WTC11 (cell line): ENCODE measurements at regions not wholly inside any gene's neighbourhood (a gene's known extent, or its start where the extent isn't known, plus 50 kb on each side); places are given as distances from the start of the nearest gene placed in this dataset.

Experiments used
- ATAC-seq: fragments of 200-7000 bp; cut with Tn5 transposase; 2 replicates; pipeline ENCODE4 v1.10.0; 2021; ENCODE audit warnings: mild to moderate bottlenecking, moderate library complexity
- CTCF ChIA-PET: fragments of 300-600 bp; sonication (Branson Sonifier 250); formaldehyde crosslinking; loops from one replicate; lab custom pipeline; 2021; ENCODE audit warnings: antibody characterized with exemption; lab: Charles Lee
- POLR2A ChIA-PET: fragments of 350-600 bp; sonication (Branson Sonifier 250); formaldehyde crosslinking; loops from one replicate; lab custom pipeline; 2021; ENCODE audit warnings: antibody characterized with exemption; lab: Charles Lee
- DNase-seq: peaks from one replicate; pipeline ENCODE4 v3.0.0; 2021; ENCODE audit warnings: low spot score
- H3K27ac Mint-ChIP-seq: 2 replicates; pipeline ENCODE4 v1.8.0; 2021; ENCODE audit warnings: mixed read lengths
- H3K27me3 Mint-ChIP-seq: 2 replicates; pipeline ENCODE4 v1.8.0; 2021; ENCODE audit warnings: low read depth, mild to moderate bottlenecking, moderate library complexity, mixed read lengths
- H3K36me3 Mint-ChIP-seq: 2 replicates; pipeline ENCODE4 v1.8.0; 2021; ENCODE audit warnings: mixed read lengths
- H3K4me1 Mint-ChIP-seq: 2 replicates; pipeline ENCODE4 v1.8.0; 2022; ENCODE audit warnings: mixed read lengths
- H3K4me3 Mint-ChIP-seq: 2 replicates; pipeline ENCODE4 v1.8.0; 2021; ENCODE audit warnings: mild to moderate bottlenecking, moderate library complexity, mixed read lengths
- H3K9me3 Mint-ChIP-seq: 2 replicates; pipeline ENCODE4 v1.8.0; 2021; ENCODE audit warnings: mixed read lengths
- ATF3 ChIP-seq: sonication (generic); formaldehyde crosslinking; conservative IDR thresholded peaks from 2 replicates; pipeline ENCODE4 v1.8.1; 2022; ENCODE audit warnings: mild to moderate bottlenecking, missing genetic modification reagents
- CREM ChIP-seq: sonication (generic); formaldehyde crosslinking; IDR thresholded peaks from 2 replicates; pipeline ENCODE4 v1.8.1; 2022; ENCODE audit warnings: mild to moderate bottlenecking, missing genetic modification reagents, moderate library complexity
- ELF4 ChIP-seq: sonication (generic); formaldehyde crosslinking; IDR thresholded peaks from 2 replicates; pipeline ENCODE4 v1.8.1; 2022; ENCODE audit warnings: low read depth, mild to moderate bottlenecking, moderate library complexity, missing genetic modification reagents
- HMGA2 ChIP-seq: fragments of 250-450 bp; sonication (Bioruptor Pico); IDR thresholded peaks from 2 replicates; pipeline ENCODE4 v1.4.0; 2021; ENCODE audit warnings: mild to moderate bottlenecking, moderate library complexity
- HMGXB4 ChIP-seq: sonication (generic); formaldehyde crosslinking; IDR thresholded peaks from 2 replicates; pipeline ENCODE4 v1.8.1; 2023; ENCODE audit warnings: mild to moderate bottlenecking, moderate library complexity, missing genetic modification reagents
- IRF1 ChIP-seq: sonication (generic); formaldehyde crosslinking; IDR thresholded peaks from 2 replicates; pipeline ENCODE4 v1.8.0; 2023; ENCODE audit warnings: missing genetic modification reagents
- KAT7 ChIP-seq: sonication (generic); formaldehyde crosslinking; IDR thresholded peaks from 2 replicates; pipeline ENCODE4 v1.8.1; 2023; ENCODE audit warnings: missing genetic modification reagents, mild to moderate bottlenecking, borderline replicate concordance
- NR1H2 ChIP-seq: sonication (generic); formaldehyde crosslinking; IDR thresholded peaks from 2 replicates; pipeline ENCODE4 v1.9.0; 2021; ENCODE audit warnings: mild to moderate bottlenecking, moderate library complexity, missing genetic modification reagents
- SMAD3 ChIP-seq: sonication (generic); formaldehyde crosslinking; IDR thresholded peaks from 2 replicates; pipeline ENCODE4 v1.8.0; 2022; ENCODE audit warnings: missing genetic modification reagents, mild to moderate bottlenecking, borderline replicate concordance
- SMAD4 ChIP-seq: sonication (generic); formaldehyde crosslinking; IDR thresholded peaks from 2 replicates; pipeline ENCODE4 v1.8.0; 2022; ENCODE audit warnings: mild to moderate bottlenecking, missing genetic modification reagents
- SOX15 ChIP-seq: fragments of 250-450 bp; sonication (Bioruptor Pico); IDR thresholded peaks from 2 replicates; pipeline ENCODE4 v1.9.0; 2021; ENCODE audit warnings: mild to moderate bottlenecking
- TP53 ChIP-seq: sonication (generic); formaldehyde crosslinking; IDR thresholded peaks from 2 replicates; pipeline ENCODE4 v1.8.1; 2023; ENCODE audit warnings: mild to moderate bottlenecking, missing genetic modification reagents
- ZNF138 ChIP-seq: sonication (generic); formaldehyde crosslinking; conservative IDR thresholded peaks from 2 replicates; pipeline ENCODE4 v1.8.1; 2022; ENCODE audit warnings: mild to moderate bottlenecking, moderate library complexity, missing genetic modification reagents
- ZNF232 ChIP-seq: sonication (generic); formaldehyde crosslinking; IDR thresholded peaks from 2 replicates; pipeline ENCODE4 v1.8.0; 2022; ENCODE audit warnings: mild to moderate bottlenecking, missing genetic modification reagents
- ZNF263 ChIP-seq: sonication (generic); formaldehyde crosslinking; IDR thresholded peaks from 2 replicates; pipeline ENCODE4 v1.8.1; 2022; ENCODE audit warnings: low read depth, mild to moderate bottlenecking, moderate library complexity, missing genetic modification reagents
- ZNF396 ChIP-seq: fragments of 250-450 bp; sonication (Bioruptor Pico); IDR thresholded peaks from 2 replicates; pipeline ENCODE4 v1.8.0; 2021; ENCODE audit warnings: mild to moderate bottlenecking, moderate library complexity, borderline replicate concordance
- ZNF423 ChIP-seq: fragments of 250-450 bp; sonication (Bioruptor Pico); IDR thresholded peaks from 2 replicates; pipeline ENCODE4 v2.1.2; 2022; ENCODE audit warnings: mild to moderate bottlenecking, moderate library complexity
- ZNF532 ChIP-seq: fragments of 250-450 bp; sonication (Bioruptor Pico); IDR thresholded peaks from 2 replicates; pipeline ENCODE4 v1.9.0; 2021; ENCODE audit warnings: mild to moderate bottlenecking, borderline replicate concordance
- TF ChIP-seq, protein P1 (sequence below): sonication (generic); formaldehyde crosslinking; IDR thresholded peaks from 2 replicates; pipeline ENCODE4 v1.8.0; 2023; ENCODE audit warnings: mild to moderate bottlenecking, missing genetic modification reagents
- TF ChIP-seq, protein P2 (sequence below): sonication (generic); formaldehyde crosslinking; IDR thresholded peaks from 2 replicates; pipeline ENCODE4 v1.8.1; 2023; ENCODE audit warnings: mild to moderate bottlenecking, missing genetic modification reagents
- TF ChIP-seq, protein P3 (sequence below): fragments of 250-450 bp; sonication (Bioruptor Pico); IDR thresholded peaks from 2 replicates; pipeline ENCODE4 v2.1.2; 2022; ENCODE audit warnings: mild to moderate bottlenecking, moderate library complexity
- TF ChIP-seq, protein P4 (sequence below): sonication (generic); formaldehyde crosslinking; IDR thresholded peaks from 2 replicates; pipeline ENCODE4 v1.8.0; 2022; ENCODE audit warnings: mild to moderate bottlenecking, missing genetic modification reagents

DNA sequence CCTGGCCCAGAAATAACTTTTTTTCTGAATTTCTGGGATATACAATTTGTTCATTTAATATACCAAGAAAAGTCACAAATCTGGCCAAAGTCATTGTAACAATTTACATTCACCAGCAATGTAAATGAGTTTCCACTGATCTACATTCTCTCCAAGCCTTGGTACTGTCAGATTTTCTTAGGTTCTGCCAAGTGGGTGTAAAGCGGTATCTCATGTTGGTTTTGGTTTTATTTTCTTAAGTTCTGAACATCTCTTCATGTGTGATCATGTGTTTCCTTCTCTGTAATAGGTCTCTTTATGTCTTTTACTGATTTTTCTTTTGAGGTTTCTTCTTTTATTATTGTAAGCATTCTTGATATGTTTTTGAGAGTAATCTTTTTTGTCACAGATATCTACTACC is 235.6 kb upstream of the COL8A1 start (continued):
- TF ChIP-seq, protein P1, sequence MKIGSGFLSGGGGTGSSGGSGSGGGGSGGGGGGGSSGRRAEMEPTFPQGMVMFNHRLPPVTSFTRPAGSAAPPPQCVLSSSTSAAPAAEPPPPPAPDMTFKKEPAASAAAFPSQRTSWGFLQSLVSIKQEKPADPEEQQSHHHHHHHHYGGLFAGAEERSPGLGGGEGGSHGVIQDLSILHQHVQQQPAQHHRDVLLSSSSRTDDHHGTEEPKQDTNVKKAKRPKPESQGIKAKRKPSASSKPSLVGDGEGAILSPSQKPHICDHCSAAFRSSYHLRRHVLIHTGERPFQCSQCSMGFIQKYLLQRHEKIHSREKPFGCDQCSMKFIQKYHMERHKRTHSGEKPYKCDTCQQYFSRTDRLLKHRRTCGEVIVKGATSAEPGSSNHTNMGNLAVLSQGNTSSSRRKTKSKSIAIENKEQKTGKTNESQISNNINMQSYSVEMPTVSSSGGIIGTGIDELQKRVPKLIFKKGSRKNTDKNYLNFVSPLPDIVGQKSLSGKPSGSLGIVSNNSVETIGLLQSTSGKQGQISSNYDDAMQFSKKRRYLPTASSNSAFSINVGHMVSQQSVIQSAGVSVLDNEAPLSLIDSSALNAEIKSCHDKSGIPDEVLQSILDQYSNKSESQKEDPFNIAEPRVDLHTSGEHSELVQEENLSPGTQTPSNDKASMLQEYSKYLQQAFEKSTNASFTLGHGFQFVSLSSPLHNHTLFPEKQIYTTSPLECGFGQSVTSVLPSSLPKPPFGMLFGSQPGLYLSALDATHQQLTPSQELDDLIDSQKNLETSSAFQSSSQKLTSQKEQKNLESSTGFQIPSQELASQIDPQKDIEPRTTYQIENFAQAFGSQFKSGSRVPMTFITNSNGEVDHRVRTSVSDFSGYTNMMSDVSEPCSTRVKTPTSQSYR (CRISPR knock-in tag): no peak
- TF ChIP-seq, protein P2, sequence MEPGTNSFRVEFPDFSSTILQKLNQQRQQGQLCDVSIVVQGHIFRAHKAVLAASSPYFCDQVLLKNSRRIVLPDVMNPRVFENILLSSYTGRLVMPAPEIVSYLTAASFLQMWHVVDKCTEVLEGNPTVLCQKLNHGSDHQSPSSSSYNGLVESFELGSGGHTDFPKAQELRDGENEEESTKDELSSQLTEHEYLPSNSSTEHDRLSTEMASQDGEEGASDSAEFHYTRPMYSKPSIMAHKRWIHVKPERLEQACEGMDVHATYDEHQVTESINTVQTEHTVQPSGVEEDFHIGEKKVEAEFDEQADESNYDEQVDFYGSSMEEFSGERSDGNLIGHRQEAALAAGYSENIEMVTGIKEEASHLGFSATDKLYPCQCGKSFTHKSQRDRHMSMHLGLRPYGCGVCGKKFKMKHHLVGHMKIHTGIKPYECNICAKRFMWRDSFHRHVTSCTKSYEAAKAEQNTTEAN (CRISPR knock-in tag): no peak
- TF ChIP-seq ELF4 (CRISPR knock-in tag) (no peak), NR1H2 (CRISPR knock-in tag) (no peak)

DNA sequence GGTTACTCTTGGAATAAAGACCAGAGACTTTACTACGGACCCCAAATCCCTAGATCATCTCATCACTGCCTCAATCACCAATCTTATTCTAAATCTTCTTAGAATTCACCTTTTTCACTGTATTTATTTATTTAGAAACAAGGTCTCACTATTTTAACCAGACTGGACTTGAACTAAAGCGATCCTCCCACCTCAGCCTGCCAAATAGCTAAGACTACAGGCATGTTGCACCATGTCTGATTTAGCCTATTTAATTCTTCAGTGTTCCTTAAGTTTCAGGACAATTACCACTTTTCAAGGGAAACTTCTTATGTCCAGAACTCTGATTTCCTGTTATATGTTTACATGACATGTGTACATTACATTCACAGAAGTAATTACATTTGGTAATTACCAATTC is 238.0 kb upstream of the COL8A1 start:
- DNase-seq (no peak), ATAC-seq (no peak)
- H3K4me3 Mint-ChIP-seq: no peak overlapping the region
- no peaks in the 10 kb centered on the region for H3K4me1 Mint-ChIP-seq
- ChIA-PET CTCF (no interaction called here), POLR2A (no interaction called here)
- TF ChIP-seq TP53 (no peak), KAT7 (CRISPR knock-in tag) (no peak), SOX15 (CRISPR knock-in tag) (no peak), ZNF423 (CRISPR knock-in tag) (no peak), ZNF532 (CRISPR knock-in tag) (no peak), HMGXB4 (no peak)
- H3K9me3 Mint-ChIP-seq: peaks cover 48% of the 10 kb centered on the region
- peaks cover 34% of the 10 kb centered on the region for H3K36me3 Mint-ChIP-seq
- H3K27ac Mint-ChIP-seq: no peak overlapping the region
- peaks cover 6% of the 10 kb centered on the region for H3K27me3 Mint-ChIP-seq

DNA sequence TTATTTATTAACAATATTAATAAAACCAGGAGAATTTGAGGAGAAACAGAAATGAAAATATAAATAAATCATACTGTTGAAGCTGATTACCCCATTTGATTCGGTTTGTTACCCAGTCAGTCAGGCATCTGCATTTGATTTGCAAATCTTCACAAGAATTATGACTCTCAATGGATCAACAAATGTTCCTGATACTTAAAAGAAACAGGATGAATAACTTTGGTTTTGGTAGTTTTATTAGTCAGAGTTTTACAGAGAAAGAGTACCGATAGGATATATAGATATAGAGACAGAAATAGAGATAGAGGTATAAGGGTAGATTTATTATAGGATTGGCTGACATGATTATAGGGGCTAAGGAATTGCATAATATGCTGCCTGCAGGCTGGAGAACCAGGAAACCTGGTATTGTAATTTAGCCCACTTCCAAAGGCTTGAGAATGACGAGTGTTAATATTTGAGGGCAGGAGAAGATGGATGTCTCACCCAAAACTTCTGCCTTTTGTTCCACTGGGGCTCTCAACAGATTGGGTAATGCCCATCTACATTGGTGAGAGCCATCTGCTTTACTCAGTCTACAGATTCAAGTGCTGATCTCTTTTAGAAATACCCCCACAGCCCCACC is 241.6 kb upstream of the COL8A1 start:
- Mint-ChIP-seq H3K9me3 (peaks cover 45% of the 10 kb centered on the region), H3K4me1 (no peaks in the 10 kb centered on the region), H3K4me3 (no peak overlapping the region), H3K27me3 (peaks cover 6% of the 10 kb centered on the region), H3K36me3 (peaks cover 34% of the 10 kb centered on the region), H3K27ac (no peak overlapping the region)
- DNase-seq (no peak), ATAC-seq (no peak)
- CTCF ChIA-PET: no interaction called here
- POLR2A ChIA-PET: no interaction called here
- TF ChIP-seq ZNF138 (CRISPR knock-in tag) (no peak), IRF1 (CRISPR knock-in tag) (no peak), ZNF263 (no peak), ATF3 (CRISPR knock-in tag) (no peak), ZNF232 (CRISPR knock-in tag) (no peak), CREM (no peak), SMAD4 (CRISPR knock-in tag) (no peak), HMGA2 (CRISPR knock-in tag) (no peak), SMAD3 (no peak), ZNF396 (CRISPR knock-in tag) (no peak)
- TF ChIP-seq, protein P3, sequence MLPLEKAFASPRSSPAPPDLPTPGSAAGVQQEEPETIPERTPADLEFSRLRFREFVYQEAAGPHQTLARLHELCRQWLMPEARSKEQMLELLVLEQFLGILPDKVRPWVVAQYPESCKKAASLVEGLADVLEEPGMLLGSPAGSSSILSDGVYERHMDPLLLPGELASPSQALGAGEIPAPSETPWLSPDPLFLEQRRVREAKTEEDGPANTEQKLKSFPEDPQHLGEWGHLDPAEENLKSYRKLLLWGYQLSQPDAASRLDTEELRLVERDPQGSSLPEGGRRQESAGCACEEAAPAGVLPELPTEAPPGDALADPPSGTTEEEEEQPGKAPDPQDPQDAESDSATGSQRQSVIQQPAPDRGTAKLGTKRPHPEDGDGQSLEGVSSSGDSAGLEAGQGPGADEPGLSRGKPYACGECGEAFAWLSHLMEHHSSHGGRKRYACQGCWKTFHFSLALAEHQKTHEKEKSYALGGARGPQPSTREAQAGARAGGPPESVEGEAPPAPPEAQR: no peak
- TF ChIP-seq, protein P4, sequence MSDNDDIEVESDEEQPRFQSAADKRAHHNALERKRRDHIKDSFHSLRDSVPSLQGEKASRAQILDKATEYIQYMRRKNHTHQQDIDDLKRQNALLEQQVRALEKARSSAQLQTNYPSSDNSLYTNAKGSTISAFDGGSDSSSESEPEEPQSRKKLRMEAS (CRISPR knock-in tag): no peak
